ENCODE measurements at regions not wholly inside any gene's neighbourhood (a gene's known extent, or its start where the extent isn't known, plus 50 kb on each side); places are given as distances from the start of the nearest gene placed in this dataset.
A peak's percentile ranks its signal among the peaks of the same experiment; 100 is the strongest.
"Not testable (repeated sequence)": the region's sequence is repeated elsewhere in the genome, so short reads cannot be mapped to it uniquely, and the experiment has no call there.

- DNase-seq (ENCODE audit: low read depth, low spot score) = no peak
Measured at GRCh38 chr1:233473549-233474204, 140.2 kb upstream of the KCNK1 start.

- no peak for DNase-seq (ENCODE audit: low read depth, low spot score)
Measured at GRCh38 chr1:233477359-233477758, 136.5 kb upstream of the KCNK1 start.

GRCh38 chr1:233478611-233479010 is 135.3 kb upstream of the KCNK1 start:
- no peak for DNase-seq (ENCODE audit: low read depth, low spot score)

- no peak for DNase-seq (ENCODE audit: low read depth, low spot score)
Measured at GRCh38 chr1:233479110-233479890, 134.6 kb upstream of the KCNK1 start.

- no peak for DNase-seq (ENCODE audit: low read depth, low spot score)
Measured at GRCh38 chr1:233480198-233480597, 133.7 kb upstream of the KCNK1 start.

- DNase-seq (ENCODE audit: low read depth, low spot score) = no peak
Measured at GRCh38 chr1:233482388-233482787, 131.5 kb upstream of the KCNK1 start.

- no peak for DNase-seq (ENCODE audit: low read depth, low spot score)
Measured at GRCh38 chr1:233485385-233485784, 128.5 kb upstream of the KCNK1 start.

GRCh38 chr1:233485809-233486398 is 128.0 kb upstream of the KCNK1 start:
- no peak for DNase-seq (ENCODE audit: low read depth, low spot score)

- DNase-seq (ENCODE audit: low read depth, low spot score) = no peak
Measured at GRCh38 chr1:233487408-233487807, 126.5 kb upstream of the KCNK1 start.

GRCh38 chr1:233489411-233489810 is 124.5 kb upstream of the KCNK1 start:
- DNase-seq (ENCODE audit: low read depth, low spot score) = no peak

GRCh38 chr1:233490488-233490887 is 123.4 kb upstream of the KCNK1 start:
- DNase-seq (ENCODE audit: low read depth, low spot score) = no peak

- DNase-seq (ENCODE audit: low read depth, low spot score) = peak; percentile 3
Measured at GRCh38 chr1:233491953-233492620, 121.8 kb upstream of the KCNK1 start.

GRCh38 chr1:233496993-233497392 is 116.9 kb upstream of the KCNK1 start:
- DNase-seq (ENCODE audit: low read depth, low spot score) = no peak

- no peak for DNase-seq (ENCODE audit: low read depth, low spot score)
Measured at GRCh38 chr1:233497679-233498078, 116.2 kb upstream of the KCNK1 start.

- no peak for DNase-seq (ENCODE audit: low read depth, low spot score)
Measured at GRCh38 chr1:233500106-233500505, 113.8 kb upstream of the KCNK1 start.

GRCh38 chr1:233503366-233503954 is 110.4 kb upstream of the KCNK1 start:
- DNase-seq (ENCODE audit: low read depth, low spot score) = no peak

- DNase-seq (ENCODE audit: low read depth, low spot score) = no peak
Measured at GRCh38 chr1:233505130-233505529, 108.8 kb upstream of the KCNK1 start.

- not testable (repeated sequence) for DNase-seq (ENCODE audit: low read depth, low spot score)
Measured at GRCh38 chr1:233505889-233506288, 108.0 kb upstream of the KCNK1 start.

GRCh38 chr1:233509526-233509925 is 104.4 kb upstream of the KCNK1 start:
- peak; percentile 32 for DNase-seq (ENCODE audit: low read depth, low spot score)

- DNase-seq (ENCODE audit: low read depth, low spot score) = no peak
Measured at GRCh38 chr1:233512538-233512937, 101.4 kb upstream of the KCNK1 start.

- no peak for DNase-seq (ENCODE audit: low read depth, low spot score)
Measured at GRCh38 chr1:233513431-233513830, 100.5 kb upstream of the KCNK1 start.

GRCh38 chr1:233514946-233515391 is 98.9 kb upstream of the KCNK1 start:
- DNase-seq (ENCODE audit: low read depth, low spot score) = no peak
